Hepatocyte (in vitro differentiated cells): ENCODE measurements at regions not wholly inside any gene's neighbourhood (a gene's known extent, or its start where the extent isn't known, plus 50 kb on each side); places are given as distances from the start of the nearest gene placed in this dataset.

Experiments
- CTCF ChIP-seq: fragments of 200-600 bp; sonication (generic); IDR thresholded peaks from 2 replicates; pipeline ENCODE4 v1.5.1; 2016; ENCODE audit warnings: antibody characterized with exemption, mild to moderate bottlenecking; ENCODE audit not compliant: poor library complexity
- EZH2 ChIP-seq: fragments of 200-600 bp; sonication (generic); IDR thresholded peaks from 2 replicates; pipeline ENCODE4 v1.6.1; 2016; ENCODE audit warnings: antibody characterized with exemption, mild to moderate bottlenecking, borderline replicate concordance
- EZH2phosphoT487 ChIP-seq: fragments of 200-600 bp; sonication (generic); IDR thresholded peaks from one replicate; pipeline ENCODE4 v1.6.1; 2018; ENCODE audit warnings: antibody characterized with exemption, mild to moderate bottlenecking, low read depth, moderate library complexity; ENCODE audit not compliant: unreplicated experiment, severe bottlenecking

GRCh38 chr11:129267716-129268115 lies 75.6 kb upstream of the ARHGAP32 start:
- TF ChIP-seq CTCF (no peak), EZH2 (no peak), EZH2phosphoT487 (no peak)
